ENCODE measurements at regions not wholly inside any gene's neighbourhood (a gene's known extent, or its start where the extent isn't known, plus 50 kb on each side); places are given as distances from the start of the nearest gene placed in this dataset.

DNA sequence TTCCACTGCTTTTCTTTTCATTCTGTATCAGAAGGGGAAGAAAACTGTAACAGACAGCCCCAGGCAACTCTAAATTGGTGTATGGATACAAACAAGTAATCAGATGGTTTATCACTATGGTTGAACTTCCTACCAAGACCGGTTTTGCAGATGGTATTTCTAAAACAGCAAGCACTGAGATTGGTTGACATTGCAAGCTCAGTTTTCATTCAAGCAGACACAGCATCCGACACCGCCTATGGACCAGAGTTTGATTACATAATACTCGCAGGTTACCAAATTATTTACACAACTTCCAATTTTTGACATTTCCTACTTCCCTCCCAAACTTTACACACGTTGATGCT, 209.9 kb downstream of the ALDH8A1 start:
- DNase-seq (ENCODE audit: low read depth in 3 of 3): no peak

DNA sequence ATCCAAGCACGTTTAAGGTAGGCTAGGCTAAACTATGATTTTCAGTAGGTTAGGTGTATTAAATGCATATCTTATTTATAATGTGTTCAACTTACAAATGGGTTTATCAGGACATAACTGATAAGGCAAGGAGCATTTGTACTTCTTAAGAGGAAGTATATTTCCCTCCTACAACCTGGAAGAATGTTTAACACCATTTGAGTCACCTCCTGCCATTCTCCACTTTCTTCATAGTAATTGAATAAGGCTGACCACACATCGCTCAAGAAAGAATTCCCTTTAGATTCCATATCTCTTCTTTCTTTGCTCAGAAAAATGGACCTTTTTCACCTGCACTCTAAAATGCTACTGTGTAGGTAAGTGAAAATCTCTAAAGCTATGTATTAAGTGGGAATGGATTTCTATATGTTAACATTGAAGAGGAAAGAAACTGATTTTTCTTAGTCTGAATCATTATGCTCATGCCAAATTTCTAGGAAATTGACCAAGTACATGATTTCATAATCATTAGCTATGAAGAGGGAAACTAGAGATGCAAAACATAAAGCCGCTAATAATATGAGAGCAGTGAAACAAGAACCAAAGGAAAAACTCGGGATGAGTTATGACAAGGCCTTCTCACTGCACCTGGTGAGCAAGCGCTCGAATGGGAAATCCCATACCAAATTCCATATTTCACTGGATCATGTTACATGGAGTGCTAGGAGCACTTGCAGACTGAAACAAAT, 210.4 kb downstream of the ALDH8A1 start:
- no peak for DNase-seq (ENCODE audit: low read depth in 3 of 3)

DNA sequence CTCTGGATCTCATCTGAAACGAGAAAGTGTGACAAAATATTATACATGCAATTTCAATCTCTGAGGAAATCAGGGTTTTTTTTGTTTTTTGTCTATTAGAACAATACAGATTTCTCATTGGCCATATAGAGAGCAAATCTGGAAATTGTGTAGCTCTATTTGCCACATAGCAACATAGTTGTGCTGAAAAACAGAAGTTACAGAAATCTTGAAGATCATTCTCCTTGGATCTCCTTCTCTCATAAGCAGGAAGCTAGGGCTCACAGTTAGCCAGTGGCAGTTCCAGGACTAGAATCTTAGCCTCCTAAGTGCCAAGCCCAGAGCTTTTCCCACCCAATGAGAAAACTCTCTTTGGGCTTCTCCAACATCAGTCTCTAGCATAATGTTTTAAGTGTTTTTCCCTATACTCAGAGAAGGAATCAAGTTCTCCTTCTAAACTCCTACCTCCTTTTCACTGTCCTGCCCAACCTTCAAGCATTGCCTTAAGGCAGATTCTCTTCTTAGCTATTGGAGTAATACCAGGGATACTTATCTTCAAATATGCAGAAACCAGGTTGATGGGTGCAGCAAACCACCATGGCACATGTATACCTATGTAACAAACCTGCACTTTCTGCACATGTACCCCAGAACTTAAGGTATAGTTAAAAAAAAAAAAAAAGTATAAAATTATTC, 211.6 kb downstream of the ALDH8A1 start:
- no peak for DNase-seq (ENCODE audit: low read depth in 3 of 3)

DNA sequence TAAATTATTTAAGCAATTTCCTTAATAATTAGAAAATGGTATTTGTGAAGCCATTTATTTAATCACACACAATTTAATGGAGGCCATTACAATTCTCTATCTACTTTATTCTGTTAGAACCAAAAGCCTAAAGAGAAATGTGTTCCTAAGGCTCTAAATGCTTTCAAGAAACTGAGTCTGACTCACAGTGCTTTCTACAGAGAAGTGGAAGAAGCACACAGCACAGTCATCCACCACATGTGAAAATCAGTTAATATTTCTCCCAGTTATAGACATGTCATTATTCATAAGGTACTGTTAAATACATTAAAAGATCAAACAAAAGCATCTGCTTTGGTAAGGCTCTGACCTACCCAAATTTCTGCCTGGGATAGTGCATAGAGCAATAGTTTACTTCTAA, 214.4 kb downstream of the ALDH8A1 start:
- no peak for DNase-seq (ENCODE audit: low read depth in 3 of 3)

DNA sequence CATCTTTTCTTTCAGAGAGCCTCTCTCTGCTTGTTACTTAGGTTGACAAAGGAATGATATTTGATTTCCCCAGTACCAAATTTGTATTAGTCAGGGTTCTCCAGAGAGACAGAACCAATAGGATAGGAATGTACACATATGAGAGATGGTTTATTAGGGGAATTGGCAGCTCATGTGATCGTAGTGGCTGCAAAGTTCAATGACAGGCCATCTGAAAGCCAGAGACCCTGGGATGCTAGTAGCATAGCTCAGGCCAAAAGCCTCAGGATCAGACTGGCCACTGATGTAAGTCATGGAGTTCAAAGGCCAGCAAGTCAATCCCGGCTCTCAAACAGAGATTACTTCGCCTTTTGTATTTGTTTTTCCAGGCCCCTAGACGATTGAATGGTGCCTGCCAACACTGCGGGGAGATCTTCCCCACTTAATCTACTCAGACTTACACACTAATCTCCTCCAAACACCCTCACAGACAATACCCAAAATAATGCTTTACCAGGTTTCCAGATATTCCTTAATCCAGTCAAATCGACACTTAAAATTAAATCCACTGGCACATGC, 215.5 kb downstream of the ALDH8A1 start:
- no peak for DNase-seq (ENCODE audit: low read depth in 3 of 3)

DNA sequence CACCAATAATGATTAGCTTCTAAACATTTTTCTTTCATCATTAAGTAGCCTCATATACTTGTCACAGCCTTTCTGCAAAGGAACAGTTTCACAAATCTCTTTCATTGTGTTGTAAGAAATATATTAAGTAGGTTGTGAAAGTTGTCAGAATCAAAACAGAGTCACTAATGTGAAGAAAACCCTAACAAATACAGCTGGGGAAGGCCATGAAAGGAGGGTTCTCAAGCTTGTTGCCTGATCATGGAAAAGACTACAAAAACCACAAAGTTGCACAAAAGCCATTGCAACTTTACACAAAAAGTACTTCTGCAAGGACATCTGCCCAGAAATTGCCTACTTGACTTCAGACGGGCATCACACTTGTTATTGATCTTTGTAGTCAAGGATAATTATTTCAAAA, 216.1 kb downstream of the ALDH8A1 start:
- DNase-seq (ENCODE audit: low read depth in 3 of 3): no peak

DNA sequence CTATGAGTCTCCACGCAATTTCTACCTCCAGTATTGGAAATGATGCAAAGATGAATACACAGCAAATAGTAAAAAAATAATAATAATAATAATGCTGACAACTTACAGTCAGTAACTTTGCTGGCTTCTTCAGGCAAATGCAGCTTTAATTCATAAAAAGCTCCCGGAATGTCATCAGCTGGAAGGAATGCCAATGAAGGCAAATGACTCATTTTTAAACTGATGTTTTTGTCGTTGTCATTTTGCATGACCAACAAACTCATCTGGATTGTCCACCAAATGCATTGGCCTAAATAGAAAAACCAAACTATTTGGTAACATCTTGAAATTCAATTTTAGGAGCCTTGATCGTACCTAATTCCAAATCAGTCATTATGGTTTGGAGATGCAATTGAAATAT, 217.1 kb downstream of the ALDH8A1 start:
- no peak for DNase-seq (ENCODE audit: low read depth in 3 of 3)

DNA sequence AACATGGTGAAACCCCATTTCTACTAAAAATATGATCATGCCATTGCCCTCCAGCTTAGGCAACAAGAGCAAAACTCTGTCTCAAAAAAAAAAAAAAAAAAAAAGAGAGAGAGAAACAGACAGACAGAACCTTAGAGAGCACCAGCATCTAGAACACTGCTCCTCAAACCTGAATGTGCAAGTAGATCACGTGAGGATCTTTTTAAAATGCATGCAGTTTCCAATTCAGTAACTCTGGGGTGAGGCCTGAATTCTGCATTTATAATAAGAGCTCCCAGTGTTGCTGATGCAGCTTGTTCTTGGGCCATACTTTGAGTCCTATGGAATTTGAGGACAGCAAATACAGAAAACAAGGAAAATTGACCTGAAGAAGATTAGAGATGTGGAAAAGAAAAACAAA, 218.3 kb downstream of the ALDH8A1 start:
- no peak for DNase-seq (ENCODE audit: low read depth in 3 of 3)

DNA sequence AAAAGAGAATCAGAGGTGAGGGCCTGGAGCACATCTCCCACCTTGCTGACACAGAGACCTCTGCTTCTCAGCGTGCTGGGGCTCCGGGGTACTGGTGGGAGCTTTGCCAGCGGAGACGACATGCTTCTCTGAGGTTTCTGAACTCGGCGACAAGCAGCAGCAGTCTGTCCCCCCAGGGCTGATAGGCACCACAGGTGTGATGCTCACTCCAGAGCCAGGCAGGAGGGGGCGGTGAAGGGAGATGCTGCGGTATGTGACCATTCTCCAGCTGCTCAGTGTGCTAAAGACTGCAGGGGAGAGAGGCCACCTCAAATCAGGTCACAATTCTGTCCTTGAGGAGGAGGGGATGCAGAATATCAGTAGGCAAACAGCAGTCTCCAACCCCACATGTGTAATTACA, 219.9 kb downstream of the ALDH8A1 start:
- DNase-seq (ENCODE audit: low read depth in 3 of 3): no peak

DNA sequence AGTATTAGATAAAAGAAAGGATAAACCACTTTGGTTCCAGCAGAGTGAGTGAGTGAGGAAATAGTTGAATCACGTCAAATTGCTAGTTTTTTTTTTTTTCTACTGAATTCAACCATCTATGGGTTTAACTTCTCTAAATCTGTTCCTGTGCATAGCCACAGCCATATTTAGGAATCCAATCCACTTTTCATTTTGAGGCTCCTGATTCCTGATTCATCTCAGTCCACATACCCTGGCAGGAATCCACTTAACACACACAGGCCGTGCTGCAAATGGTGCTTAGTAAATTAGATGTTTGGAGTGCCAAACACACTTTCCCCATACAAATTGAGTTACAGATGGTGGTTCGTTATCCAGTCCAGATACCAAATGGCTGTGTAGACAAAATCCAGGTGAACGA, 220.3 kb downstream of the ALDH8A1 start:
- DNase-seq (ENCODE audit: low read depth in 3 of 3): no peak

DNA sequence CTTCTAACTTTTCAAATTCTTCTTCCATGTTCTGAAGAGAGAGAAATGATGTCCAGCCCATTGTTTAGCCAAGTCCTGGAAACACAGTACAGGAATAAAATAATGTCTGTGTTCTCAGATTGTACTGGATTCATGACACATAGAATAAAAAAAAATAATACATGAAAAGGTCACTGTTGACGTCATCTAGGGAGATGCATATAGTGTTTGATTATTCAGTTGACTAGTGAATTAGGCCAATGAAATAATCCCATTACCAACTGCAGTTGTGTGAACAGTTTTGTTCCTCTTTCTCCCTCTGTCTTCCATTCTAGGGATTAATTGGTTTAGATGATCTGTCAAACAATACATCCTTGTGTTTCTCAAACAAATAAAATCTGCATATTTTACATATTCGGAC, 222.8 kb downstream of the ALDH8A1 start:
- DNase-seq (ENCODE audit: low read depth in 3 of 3): no peak

DNA sequence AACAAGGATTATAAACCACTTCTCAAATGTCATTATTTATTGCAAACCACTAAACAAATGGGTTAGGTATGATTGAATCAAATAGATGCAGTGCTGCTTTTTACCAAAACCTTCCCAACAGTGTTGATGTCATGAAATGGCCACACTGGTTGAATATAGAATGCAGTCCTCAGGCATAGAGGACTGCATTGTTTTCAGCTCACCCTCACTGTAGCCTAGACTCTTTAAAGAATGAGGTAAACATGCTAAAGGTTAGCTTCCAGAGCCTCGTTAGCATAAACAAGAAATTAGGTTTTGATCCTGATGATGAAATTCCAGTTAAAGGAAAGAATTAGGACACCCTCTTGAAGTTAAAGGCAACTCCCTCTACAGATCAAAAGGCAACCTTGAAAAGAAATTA, 224.3 kb downstream of the ALDH8A1 start:
- no peak for DNase-seq (ENCODE audit: low read depth in 3 of 3)

DNA sequence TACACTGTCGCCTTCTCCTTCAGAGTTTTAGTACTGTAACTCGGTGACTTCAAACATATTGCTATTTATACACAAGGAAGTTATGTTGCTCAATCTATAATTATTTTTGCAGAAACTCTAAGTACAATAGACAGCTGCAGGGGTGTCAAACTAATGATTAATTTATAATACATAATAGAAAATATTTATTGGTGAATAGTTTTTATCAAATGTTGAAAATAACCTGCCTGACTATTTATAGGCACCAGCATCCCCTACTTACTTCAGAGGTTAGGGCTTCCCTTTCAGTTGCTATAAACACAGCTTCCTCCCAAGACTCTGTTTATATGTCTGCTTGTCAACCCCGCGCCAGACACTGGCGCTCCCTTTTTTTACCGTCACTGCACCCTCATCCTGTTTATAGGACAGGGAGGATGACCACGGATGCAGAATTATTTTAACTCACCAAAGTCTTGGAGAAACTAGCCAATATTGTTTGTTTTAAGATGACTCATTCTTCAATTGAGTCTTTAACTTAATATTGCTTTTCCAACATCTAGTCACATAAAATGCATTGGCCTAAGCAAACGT, 225.0 kb downstream of the ALDH8A1 start:
- no peak for DNase-seq (ENCODE audit: low read depth in 3 of 3)

DNA sequence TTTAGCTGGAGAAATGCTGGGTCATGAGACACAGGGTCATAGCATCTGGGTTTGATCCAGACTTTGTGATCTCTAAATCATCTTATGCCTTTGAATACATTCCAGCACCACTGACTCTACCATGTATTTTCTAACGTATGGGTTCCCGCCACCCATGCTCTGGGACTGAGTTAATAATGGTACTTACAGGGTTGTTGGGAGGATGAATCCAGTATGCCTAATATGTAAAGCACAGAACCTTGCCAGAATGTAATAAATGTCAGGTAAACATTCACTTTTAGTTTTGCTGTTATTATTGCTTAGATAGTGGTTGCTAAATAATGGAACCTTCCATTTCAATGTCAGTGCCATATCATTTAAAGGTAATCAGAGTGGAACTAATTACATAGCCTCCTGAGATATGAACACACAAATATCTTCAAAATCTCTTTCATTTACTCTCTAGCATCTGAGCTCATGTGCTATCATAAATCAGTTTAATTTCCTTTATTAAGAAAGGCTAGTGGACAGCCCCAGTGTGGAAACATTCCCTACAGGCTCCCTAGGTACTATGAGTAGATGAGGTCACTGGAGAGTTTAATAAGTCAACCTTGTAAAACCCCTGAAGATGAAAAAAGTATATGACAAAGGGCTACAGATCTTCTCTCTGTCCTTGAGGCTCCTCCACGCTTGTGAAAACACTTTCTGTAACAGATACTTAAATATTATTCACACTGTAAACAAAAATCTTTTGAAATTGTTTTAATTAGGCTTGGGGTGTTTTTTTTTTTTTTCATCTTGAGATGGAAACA, 226.6 kb downstream of the ALDH8A1 start:
- no peak for DNase-seq (ENCODE audit: low read depth in 3 of 3)

DNA sequence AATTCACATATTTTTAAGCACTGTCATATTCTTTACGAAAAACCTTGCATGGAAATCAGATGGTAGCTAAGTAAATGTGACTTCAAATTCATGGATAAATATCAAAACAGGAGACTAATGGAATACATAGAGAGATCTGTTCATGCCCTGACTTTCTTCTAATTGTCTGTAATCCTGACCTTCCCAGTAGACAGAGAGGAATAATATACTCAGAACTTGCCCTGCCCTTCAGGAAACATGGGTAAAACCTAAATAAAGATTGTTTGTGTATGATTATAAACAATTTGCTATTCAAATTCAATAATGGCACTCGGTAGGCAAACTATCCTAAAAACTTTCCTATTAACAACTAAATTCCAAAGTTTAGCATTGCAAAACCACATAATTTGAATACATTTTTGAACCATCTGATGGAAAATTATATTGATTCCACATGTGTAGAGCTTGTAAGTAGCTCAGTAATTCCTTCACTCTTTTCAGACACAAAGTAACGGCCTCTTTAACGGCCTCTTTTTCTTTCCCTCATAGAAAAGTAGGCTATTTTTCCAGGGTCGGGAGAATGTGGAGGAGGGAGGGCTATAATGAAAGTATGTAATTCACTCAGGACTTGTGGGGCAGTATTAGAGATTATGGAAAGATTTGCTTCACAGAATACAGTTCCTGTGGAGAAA, 227.6 kb downstream of the ALDH8A1 start:
- DNase-seq (ENCODE audit: low read depth in 3 of 3): no peak

DNA sequence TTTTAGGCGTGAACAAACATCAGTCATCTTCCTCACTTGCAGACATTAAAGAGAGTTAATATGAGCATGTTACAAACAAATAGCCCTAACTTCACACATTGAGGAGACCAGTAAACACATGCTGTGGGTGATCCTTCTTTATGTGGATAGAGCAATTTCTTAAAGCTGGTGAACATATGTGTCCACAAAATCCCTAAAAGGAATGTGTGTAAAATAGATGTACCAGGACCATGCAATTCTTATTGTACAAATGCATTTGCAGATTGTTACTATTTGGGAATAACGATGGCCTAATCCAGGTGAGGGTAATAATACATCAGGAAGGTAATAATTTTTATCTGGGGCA, 228.9 kb downstream of the ALDH8A1 start:
- no peak for DNase-seq (ENCODE audit: low read depth in 3 of 3)

DNA sequence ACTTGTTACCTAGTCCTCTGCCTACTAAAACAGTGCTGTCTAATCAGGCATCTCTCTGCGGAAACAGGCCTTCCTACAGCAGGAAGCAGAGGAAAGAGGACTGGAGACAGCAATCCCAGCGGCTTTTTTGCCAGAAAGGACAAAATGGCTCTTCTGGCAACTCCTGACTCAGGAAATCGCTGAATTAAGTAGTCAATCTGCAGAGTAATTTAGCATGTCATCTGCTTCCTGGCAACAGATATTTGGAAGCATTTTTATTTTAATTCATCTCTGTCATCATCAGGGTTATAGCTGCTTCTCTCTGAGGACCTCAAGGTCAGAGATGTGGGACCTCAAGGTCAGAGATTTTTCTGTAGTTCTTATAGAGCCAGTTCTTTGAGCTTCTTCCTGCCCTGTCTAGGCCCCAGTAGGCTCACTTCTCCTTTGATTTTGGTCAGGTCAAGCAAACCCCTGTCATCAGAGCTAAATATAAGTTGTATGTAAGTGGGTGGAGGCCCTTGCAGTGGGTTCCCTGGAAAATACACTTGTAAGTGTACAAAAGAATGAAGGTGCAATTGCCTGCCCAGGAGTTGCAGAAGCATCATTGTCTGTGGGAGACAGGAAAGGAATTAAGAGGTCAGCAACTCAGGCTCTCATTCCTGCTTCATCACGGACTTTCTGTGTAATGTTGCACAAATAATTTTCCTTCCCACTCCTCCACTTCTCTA, 229.4 kb downstream of the ALDH8A1 start:
- DNase-seq (ENCODE audit: low read depth in 3 of 3): no peak

DNA sequence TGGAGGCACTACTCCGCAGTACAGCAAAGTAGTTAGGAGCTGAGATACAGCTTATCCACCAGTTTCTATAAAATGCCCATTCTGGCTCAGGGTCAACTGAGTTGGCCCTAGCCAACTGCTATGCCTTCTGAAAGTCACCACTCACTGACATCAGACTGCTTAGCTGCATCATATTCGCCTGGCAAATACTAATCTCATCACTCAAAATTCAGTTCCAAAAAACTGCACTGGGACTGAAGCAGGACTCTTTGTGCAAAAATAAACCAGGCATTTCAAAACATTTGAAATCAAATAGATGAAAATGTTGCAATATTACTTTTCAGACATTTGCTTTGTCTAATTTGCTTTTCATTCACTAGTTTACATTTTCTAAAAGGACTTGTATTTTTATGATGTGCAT, 230.0 kb downstream of the ALDH8A1 start:
- DNase-seq (ENCODE audit: low read depth in 3 of 3): no peak

DNA sequence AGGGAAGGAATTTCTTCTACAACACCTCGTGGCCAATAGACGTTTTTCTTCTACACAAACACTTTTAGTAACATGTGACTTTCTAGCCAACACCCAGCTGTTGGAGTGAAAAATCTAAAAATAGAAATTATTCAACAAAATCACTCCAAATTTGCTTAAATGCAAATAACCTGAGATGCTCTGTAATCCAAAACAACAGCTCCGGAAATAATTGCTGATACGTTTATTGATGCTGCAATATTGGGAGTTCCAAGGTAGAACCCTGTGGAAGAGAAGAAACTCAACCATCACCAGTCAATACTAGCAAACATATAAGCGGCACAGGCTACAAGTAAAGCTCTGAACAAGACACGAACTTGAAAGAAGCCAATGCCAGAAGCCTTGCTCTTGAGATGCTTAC, 230.6 kb downstream of the ALDH8A1 start:
- DNase-seq (ENCODE audit: low read depth in 3 of 3): no peak

DNA sequence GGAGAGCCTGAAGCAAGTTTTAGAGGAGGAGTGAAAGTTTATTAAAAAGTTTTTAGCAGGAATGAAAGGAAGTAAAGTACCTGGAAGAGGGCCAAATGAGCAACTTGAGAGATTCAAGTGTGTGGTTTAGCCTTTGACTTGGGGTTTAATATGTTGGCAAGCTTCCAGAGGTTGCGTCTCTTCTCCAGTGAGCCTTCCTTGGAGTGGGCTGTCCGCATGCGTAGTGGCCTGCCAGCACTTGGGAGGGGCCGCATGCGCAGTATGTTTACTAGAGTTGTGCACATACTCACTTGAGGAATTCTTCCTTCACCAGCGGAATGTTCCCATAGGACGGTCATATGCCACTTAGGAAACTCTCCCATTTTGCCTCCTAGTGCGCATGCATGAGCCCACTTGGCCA, 235.2 kb downstream of the ALDH8A1 start:
- no peak for DNase-seq (ENCODE audit: low read depth in 3 of 3)

DNA sequence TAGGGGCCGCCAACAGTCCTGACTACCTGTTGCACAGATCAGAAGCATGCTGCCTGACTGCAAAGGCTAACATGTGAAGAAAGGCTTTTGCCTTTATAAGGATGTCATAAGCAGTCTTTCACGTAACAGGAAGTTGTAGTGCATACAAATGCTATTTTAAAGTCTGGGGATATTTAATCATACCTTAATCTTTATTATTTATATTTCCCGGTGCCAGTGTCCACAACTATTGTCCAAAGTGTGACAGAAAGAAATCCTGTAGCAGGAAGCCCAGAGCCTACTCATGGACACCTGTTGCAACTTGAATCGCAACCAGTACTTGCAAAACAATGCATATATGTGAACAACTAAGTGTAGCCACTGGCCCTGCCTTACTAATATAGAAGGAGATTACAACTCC, 235.8 kb downstream of the ALDH8A1 start:
- no peak for DNase-seq (ENCODE audit: low read depth in 3 of 3)

All from stimulated activated CD4-positive, alpha-beta T cell treated with anti-CD3 and anti-CD28 coated beads, TNF-alpha, amount 100 ng/mL, for 4 hours (primary cell).